Activated gamma-delta T cell (primary cell): ENCODE measurements at regions not wholly inside any gene's neighbourhood (a gene's known extent, or its start where the extent isn't known, plus 50 kb on each side); places are given as distances from the start of the nearest gene placed in this dataset.

Experiments used
- DNase-seq: peaks from one replicate; lab custom pipeline; 2025; lab: John Stamatoyannopoulos, UW

- DNase-seq = no peak
These were observed 286.5 kb downstream of the PCDH17 start for GRCh38 chr13:57918086-57918485.

DNA sequence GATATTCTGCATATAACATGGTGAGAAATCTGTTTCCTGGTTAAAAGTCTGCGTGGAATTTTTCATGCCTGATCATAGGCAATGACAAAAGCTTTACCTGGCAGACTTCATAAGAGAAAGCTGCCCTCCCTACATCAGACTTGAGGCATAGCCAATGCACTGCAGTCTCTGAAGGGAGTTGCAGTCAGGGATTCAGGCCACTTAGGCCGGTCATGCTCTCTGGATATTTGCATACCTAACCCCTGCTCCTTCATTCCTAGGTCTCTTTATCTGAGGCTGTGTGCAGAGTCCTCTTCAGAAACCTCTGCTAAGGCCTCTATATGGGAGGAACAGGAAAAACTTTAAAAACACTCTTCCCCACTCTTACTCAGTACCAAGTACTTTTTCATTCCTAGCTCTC lies 287.4 kb downstream of the PCDH17 start:
- DNase-seq = no peak

DNA sequence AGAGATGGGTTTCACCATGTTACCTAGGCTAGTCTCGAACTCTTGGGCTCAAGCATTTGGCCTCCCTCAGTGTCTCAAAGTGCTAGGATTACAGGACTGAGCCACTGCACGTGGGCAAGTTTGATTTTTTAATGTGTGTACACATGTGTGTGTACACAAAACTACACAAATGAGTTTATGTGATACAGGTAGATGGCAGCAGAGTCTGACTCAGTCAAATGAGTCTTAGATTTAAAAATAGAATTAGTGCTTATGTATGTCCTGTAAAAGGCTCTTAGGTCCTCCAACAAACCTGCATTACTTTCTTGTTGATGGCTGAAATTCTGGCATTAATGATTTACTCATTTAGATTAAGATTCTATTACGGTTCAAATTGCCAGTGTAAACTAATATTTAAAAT lies 293.7 kb downstream of the PCDH17 start:
- DNase-seq = no peak

- DNase-seq = no peak
These were observed 294.2 kb downstream of the PCDH17 start for GRCh38 chr13:57925751-57926150.

DNA sequence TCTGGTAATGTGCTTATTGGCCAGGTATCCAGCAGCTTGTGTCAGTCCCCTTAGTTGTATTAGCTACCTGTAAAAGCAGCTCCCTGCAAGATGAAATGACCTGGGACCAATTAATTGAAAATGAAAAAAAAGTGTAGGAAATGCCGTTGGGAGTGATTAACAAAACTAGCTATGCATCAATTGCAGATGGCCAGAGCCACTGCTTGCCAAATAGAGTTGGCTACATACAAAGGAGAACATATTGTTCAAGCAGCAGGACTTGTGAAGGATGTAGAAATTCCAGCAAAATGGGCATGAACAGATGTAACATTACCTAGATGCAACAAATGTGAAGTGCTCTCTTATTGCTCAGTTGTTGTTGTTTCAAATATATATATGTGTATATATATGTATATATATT lies 300.5 kb downstream of the PCDH17 start:
- DNase-seq = no peak

DNA sequence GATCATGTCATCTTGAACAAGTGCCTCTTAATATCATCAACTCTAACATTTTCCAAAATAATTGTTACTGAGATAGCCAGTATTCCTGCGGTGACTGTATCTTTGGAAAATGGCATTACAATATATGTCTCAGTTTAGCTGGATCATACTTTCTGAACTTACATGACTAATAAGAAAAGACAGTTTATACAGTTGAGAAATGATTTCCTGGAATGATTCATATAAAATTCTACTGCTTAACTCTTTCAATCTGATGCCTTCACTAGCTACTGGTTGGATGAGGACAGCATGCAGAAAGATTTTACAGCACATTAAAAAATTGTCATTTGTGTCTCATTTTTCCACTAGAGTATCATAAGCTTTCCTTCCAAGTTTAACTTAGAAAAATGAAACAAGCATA lies 302.1 kb downstream of the PCDH17 start:
- no peak for DNase-seq

- no peak for DNase-seq
These were observed 304.4 kb downstream of the PCDH17 start for GRCh38 chr13:57935965-57936364.

- DNase-seq = no peak
These were observed 314.8 kb downstream of the PCDH17 start for GRCh38 chr13:57946361-57946760.

- DNase-seq = no peak
These were observed 317.3 kb downstream of the PCDH17 start for GRCh38 chr13:57948884-57949283.

DNA sequence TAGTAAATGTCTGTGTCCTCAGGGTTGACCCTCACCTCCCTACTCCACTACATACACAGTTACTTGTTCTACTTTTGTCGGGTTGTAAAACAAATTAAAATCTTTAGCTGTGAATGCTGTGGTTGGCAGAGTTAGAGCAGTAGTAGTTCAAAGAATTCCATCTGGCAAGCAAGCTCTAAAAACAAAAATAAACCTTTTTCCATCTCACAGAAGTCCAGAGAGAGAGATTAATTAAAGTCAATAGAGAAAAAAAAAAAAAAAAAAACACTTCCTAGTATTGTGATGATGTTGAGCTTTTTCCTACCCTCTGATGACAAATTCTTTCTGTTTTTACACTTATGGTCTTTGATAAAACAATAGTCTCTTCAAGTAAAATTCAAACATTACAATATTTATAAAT lies 338.4 kb downstream of the PCDH17 start:
- no peak for DNase-seq

- DNase-seq = no peak
These were observed 338.9 kb downstream of the PCDH17 start for GRCh38 chr13:57970404-57970803.

DNA sequence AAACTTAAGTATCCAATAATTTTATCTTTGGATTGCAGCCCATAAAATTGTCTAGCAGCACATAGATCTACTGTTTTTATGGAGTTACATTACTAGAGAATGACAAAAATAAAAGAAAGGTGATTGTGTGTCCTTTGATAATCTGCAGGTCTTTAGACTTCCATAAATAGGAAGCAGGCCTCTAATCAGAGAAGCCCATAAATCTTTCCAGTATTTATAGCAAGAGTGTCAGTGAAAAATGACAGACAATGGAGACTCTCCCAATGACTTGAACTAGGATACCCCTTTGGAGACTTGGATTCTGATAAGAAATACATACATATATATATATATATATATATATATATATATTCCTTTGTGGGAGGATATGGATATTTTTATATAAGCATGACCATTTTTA lies 351.2 kb downstream of the PCDH17 start:
- no peak for DNase-seq

- no peak for DNase-seq
These were observed 356.7 kb downstream of the PCDH17 start for GRCh38 chr13:57988276-57988675.

GRCh38 chr13:57991041-57991440 lies 359.5 kb downstream of the PCDH17 start:
- DNase-seq = no peak

DNA sequence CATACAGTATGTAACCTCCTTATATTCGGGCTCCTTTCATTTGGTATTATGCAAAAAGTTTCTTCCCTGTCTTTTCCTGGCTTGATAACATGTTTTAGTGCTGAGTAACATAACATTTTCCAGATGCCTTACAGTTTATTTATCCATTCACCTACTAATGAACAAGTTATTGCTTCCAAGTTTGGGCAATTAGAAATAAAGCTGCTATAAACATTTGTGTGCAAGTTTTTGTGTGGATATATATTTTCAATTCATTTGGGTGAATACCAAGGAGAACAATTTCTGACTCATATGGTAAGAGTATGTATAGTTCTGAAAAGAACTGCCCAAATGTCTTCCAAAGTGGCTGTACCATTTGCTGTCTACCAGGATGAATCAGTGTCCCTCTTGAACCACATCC lies 360.9 kb downstream of the PCDH17 start:
- DNase-seq = no peak

GRCh38 chr13:57996717-57997116 lies 365.2 kb downstream of the PCDH17 start:
- no peak for DNase-seq

DNA sequence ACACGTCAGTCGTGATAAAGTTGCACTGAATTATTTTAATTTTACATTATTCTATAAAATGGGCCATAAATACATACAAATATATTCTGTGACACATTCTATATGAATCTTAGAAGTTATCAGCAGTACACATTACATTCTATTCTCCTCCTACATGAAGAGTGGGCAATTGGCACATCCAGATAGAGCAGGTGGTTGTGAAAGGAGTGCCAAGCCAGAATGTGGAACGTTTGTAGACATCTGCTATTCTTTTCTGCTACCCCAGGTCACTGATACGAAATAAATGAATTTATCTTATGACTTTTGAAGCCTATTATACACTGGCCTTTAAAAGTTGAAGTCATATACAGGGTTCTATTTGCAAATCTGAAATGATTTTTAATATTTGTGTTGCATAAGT lies 373.2 kb downstream of the PCDH17 start:
- no peak for DNase-seq

DNA sequence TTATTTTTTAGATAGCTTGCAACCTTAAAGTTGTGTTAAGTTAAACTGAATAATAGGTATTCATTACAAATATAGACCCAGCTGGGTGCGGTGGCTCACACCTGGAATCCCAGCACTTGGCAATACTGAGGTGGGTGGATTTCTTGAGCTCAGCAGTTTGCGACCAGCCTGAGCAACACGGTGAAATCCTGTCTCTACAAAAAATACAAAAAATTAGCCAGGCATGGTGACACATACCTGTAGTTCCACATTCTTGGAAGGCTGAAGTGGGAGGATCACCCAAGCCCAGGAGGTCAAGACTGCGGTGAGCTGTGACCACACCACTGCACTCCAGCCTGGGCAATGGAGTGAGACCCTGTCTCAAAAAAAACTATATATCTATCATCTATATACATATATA lies 386.5 kb downstream of the PCDH17 start:
- DNase-seq = no peak

DNA sequence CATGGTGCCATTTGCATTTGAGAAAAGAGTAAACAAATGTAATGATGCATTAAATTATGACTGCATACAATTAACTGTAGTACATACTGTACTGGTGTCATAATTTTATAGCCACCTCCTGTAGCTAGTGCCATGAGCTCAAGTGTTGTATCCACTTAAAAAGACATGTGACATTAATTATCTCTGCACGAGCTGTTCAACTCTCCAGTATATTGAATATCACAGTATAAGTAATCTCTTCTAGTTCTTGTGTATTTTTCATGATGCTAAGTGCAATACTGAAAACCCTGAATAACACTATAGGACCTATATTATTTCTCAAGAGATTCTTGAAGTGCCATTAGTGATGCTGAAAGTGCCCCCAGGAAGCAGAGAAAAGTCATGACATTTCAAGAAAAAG lies 387.3 kb downstream of the PCDH17 start:
- no peak for DNase-seq

DNA sequence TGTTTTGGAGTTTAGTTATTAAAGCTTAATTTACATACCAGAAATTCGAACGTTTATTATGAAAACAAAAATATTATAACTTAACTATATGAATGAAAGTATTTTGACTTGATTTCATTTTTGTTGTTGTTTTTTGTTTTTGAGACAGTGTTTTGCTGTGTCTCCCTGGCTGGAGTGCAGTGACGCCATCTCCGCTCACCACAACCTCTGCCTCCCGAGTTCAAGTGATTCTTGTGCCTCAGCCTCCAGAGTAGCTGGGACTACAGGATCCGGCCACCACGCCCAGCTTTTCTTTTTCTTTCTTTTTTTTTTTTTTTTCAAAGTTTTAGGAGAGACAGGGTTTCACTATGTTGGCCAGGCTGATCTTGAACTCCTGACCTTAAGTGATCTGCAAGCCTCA lies 392.6 kb downstream of the PCDH17 start:
- no peak for DNase-seq

GRCh38 chr13:58025821-58026220 lies 394.3 kb downstream of the PCDH17 start:
- no peak for DNase-seq

- no peak for DNase-seq
These were observed 401.3 kb downstream of the PCDH17 start for GRCh38 chr13:58032676-58033460.

DNA sequence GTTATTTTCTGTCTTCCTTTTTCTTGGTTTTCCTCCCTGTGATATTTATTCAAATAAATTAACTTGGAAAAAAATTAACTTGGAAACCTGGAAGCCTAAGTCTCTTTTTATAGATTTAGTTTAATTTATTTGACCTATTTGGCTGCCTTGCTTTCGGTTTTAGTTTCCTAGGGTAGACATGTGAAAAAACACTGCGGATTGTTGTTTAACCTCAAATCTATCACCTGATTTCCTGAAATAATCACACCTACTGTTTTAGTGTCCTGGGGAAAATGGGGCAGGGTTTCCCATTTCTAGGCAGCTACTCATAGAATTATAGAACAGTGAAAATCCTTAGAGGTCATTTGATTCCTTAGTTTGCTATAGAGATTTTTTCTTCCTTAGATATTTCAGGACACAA lies 412.4 kb downstream of the PCDH17 start:
- no peak for DNase-seq

DNA sequence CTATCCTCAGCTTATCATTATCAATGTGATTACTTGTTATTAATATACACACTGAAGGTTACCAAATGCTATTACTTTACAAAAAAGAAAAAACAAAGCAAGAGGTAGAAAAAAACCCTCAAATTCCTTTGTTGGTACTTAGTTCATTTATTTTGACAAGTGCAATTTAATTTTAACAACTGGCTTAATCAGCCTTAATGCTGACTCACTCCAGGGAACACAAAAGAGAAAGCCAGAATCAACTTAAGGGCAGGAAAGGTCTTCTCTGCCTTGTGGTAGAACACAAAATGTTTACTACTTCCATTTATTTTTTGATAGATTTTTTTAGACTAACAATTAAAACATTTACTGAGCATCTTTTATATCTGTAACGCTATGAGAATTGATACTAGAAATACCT lies 417.1 kb downstream of the PCDH17 start:
- no peak for DNase-seq
